GM18505 (cell line): ENCODE measurements at regions not wholly inside any gene's neighbourhood (a gene's known extent, or its start where the extent isn't known, plus 50 kb on each side); places are given as distances from the start of the nearest gene placed in this dataset.

Experiments
- ATAC-seq: cut with Tn5 transposase; IDR thresholded peaks from one replicate; pipeline ENCODE4 v1.9.1; 2021; ENCODE audit not compliant: unreplicated experiment
- POLR2A ChIP-seq: IDR thresholded peaks from 4 replicates; pipeline ENCODE4 v1.6.1; 2011; ENCODE audit warnings: borderline replicate concordance; ENCODE audit not compliant: insufficient read depth, insufficient read length; ENCODE audit errors: extremely low read depth

DNA sequence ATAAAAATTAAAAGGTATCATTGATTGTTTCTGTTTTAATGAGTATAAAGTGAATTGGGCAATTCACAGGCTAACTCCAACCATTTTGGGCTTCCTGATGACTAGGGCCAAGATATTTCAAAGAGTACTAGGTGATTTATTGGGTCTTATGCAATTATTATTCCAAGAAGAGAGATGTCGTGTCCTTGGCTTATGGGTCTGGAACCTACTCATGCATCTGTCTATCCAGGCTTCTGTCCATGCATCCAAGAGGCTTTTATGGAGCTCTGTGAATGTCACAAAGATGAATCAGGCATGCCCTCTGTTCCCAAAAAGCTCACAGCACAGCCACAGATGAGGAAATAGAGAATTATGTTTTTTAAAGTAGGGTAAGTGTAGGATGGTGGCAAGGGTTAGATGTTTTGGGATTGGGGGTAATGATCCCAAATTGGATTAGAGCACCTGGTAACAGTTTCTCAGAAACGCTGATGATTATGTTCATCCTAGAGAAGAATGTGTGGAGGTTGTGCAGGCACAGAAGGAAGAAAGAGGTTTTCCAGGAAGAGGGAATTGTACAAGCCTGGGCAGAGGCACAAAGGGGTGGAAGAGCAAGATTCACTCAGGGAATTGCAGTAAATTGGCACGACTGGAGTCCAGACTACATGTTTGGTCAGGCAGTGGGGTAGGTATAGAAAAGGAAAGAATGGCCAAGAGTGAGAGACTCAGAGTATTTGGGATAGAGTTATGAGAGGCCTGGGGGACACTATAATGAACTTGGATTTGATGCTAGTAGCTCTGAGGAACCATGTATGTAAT lies 83.0 kb upstream of the TNC start:
- ATAC-seq: no peak
- no peak for TF ChIP-seq POLR2A

DNA sequence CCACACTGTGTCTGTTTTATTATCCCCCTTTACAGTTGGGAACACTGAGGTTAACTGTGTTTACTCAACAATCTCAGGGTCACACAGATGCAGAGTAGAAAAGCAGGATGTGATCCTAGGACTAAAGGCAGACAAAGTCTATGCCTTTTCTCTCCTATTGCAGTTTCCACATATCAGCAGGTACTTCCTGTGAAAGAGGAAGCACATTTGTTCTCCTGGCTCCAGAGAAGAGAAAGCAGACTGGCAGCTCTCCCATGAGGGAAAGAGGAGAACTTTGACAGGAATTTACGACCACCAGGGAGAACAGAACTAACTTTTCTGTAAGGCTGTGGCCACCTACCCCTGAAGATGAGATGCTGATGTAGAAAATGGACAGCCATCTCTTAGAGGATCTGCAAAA lies 84.2 kb upstream of the TNC start:
- no peak for ATAC-seq
- TF ChIP-seq POLR2A: no peak

DNA sequence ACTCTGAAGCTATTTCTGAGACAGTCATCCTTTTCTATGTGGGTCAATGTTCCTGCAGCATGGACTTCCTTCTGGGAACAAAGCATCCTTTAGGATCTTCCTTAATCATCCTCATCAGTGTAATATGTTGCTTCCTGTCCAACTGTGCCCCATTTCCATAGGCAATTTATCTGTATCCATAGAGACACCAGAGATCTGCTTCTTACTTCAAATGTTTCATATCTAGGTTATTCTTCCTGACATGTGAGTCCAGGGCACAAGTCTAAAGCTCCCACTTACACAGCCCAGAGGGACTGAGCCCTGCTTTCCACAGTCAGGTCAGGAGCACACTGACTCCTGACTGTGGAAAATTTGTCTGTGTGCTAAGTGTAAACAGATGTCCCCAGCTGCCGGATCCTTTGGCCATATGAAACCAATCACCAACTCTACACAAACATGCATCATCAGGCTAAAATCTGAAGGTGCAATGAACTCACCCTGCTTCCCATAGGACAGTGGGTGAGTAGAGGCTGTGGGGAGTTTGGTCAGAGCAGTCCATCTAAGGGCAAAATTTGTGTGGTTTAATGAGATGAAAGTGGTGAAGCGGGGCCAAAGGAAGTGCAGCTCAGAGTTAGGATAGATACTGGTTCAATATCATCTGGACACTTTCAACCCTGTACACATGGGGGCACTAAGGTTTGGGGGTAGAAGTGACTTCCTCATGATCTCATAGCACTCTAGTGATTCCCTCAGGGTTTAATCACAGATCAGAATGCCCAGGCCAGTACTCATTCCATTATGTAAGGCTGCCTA lies 85.2 kb upstream of the TNC start:
- ATAC-seq: no peak
- no peak for TF ChIP-seq POLR2A

DNA sequence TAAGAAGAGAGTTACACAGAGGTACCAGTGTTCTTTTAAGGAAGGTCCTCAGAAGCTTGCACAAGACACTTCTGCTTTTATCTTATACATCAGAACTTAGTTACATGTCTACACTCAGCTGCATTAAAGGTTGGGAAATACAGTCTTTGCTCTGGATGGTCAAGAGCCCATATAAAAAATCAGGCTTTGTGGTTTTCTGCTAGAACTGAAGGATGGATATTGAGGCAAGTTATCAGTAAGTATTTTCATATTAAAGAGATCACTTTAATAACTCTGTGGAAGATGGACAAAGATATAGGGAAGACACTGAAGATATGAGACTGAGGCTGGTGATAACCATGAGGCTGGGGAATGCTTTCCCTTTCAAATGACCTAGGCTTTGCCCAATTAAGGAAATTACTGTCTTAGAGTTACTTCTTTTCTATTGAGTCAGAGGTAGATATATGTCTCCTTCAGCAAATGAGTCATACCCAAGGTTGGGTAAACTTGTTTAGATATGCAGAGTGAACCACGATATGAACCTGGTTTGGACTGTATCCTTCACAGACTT lies 87.0 kb upstream of the TNC start:
- peak; percentile 39 for ATAC-seq
- TF ChIP-seq POLR2A: no peak

DNA sequence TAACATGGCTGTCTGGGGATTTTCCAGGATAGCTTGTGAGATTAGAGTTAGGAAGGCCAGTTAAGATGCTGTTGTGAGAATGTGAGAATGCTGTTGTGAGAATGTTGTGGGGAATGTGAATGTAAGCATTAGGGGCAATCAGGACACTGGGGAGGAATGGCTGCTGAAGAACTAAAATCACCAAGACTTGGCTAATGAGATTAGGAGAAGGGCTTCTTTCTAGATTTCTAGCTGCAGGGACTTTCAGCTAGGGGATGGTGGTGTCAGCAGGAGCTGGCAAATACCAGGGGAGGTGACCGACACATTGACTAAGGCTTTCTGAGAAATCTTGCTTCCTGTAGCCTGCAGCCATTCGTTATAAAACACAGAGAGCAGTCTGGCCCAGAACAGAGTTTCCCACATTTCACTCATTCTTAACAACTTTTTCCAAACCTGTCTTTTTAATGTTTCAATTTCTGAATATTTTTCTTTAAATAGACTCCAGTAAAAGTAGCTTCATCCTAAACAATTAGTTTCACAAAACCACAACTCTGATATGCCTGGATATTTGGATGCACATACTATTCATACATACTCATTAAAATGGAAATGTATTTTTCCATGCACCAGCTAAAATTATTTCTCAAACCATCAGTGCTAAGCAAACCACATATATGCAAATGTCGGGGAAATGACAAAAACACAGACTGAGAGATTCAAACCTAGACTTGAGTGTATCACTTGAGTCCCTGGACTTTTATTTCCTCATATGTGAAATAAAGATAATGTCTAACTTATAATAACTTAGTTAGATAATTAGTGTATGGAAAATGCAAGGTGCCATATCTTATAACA lies 89.3 kb upstream of the TNC start:
- peak; percentile 39 for ATAC-seq
- TF ChIP-seq POLR2A: no peak

DNA sequence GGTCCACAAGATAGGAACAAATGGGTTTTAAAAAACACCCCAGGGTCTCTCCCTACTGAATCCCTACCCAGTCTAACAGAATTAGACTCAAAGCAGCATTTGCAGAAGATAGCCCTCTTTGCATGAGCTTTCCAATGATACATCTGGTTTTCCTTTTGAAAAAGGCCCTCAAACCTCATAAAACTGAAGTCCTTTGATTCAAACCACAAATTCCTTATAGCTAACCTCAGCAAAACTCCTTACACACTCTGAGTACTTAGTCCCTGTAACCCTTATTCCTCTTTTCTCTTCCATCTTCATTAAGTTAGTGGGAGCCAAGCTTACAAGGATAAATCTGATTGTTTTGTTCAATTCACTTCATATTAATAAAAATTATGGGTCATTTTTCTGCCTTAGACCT lies 90.5 kb upstream of the TNC start:
- no peak for TF ChIP-seq POLR2A

DNA sequence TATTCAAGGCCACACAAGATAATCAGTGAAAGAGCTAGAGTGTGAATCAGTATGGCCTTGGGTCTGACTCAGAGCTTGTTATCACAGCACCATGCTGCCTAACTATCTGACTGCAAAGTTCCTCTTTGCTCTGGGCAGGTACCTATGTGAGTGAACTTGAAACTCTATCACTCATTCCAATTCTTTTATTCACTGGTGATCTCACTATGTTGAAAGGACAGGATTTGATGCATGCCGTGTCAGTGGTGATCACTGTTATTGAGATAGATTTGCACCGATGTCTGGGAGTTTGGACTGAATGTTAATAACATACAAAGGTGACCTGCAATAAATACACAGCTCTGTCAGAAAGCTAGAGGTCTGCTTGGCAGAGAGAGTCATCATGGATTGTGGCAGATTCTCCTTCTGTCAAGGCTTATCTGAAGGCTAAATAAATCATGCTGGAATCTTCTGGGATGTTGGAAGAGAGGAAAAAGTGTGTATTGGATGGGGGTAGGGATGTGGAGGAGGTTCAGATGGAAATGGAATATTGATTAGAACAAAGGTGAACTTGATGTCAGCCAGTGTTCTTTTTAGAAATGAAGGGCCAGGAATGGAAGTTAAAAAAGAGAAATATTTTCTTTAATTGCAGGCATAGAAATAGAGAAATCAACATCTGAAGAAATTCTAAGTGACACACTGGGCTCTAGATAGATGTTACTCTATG lies 91.8 kb upstream of the TNC start:
- no peak for TF ChIP-seq POLR2A
- ATAC-seq: peak; percentile 58

More for the DNA sequence above, 90.5 kb upstream of the TNC start:
- ATAC-seq: no peak

DNA sequence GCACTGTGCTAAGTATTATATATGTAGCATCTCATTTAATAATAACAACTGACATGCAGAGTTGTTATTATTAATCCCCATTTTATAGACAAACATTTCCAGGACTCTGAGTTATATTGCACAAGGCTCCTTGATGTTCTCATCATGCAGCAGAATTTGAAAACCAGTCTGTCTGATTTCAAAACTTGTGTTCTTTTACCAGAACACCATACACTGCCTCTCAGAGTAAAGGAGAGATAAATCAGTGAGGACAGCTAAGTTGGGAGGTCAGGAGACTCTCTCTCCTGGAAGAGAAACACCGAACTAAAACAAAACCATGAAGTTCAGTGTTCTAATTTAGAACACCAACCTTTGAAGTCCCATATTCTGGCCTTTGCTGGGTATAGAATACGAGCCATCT lies 92.7 kb upstream of the TNC start:
- ATAC-seq: no peak
- no peak for TF ChIP-seq POLR2A

DNA sequence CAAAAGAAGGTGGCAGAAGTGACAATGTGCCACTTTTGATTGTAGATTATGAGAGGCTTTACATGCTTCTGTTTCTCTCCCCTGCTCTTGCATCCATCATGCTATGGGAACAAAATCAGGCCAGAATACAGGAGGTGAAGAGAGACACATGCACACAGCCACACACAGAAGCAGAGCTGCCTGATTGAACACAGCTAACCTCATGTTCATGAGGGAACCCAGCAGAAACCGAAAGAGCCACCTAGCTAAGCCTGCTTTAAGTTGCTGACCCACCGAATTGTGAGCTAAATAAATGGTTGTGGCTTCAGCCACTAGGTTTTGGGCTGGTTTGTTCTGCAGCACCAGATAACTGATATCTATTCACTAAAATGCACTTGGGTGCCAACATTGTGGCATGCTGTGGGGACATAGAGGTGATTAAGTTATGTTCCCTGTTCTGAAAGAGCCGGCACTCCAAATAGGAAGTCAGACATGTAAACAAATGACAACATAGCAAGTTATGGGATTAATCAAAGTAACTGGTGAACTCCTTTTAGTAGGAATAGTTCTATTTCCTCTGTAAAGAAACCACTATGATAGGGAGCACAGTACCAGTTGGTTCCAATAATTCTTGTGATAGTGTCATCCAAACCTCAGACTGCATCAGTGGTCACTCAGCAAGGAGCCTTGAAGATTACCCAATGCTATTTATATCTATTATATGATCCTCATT lies 93.6 kb upstream of the TNC start:
- TF ChIP-seq POLR2A: peak; percentile 46
- peak; percentile 57 for ATAC-seq

DNA sequence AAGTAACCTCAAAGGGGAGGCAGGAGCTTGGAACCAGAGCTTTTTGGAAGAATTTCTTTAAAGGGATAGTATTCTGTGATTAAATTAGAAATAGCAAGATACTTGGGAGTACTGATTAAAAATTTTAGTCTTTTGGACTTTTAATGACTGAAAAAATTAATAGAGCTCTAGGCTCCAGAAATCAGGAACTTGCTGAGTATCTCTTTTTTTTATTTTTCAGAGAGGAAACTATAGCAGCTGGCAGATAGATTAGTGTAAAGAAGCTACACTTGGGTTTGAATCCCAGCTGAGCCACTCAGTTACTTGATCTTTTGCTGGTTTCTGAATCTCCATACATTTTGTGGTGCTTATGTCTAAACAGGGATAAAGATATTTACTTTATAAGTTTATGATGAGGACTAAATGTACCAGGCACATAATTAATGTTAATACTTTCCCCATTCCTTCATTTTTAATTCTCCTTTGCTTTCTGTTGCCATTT lies 94.2 kb upstream of the TNC start:
- no peak for TF ChIP-seq POLR2A
- no peak for ATAC-seq

DNA sequence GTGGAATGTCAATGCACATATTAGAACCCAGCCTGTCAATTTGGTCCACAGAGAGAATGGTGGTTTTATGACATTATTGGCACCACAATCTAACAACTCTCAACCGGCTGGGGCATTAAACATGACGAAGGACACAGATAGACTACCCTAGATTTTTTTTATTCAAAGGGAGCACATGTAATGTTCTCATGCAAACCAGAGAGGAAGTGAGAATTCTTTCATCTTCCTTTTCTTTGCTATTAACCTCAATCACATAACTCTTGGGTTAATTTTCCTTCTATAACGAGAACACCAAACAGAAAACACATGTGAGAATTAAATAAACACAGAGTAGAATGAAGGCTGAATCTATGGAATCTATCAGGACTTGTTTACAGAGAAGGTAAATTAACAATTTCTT lies 94.9 kb upstream of the TNC start:
- TF ChIP-seq POLR2A: no peak
- ATAC-seq: no peak

DNA sequence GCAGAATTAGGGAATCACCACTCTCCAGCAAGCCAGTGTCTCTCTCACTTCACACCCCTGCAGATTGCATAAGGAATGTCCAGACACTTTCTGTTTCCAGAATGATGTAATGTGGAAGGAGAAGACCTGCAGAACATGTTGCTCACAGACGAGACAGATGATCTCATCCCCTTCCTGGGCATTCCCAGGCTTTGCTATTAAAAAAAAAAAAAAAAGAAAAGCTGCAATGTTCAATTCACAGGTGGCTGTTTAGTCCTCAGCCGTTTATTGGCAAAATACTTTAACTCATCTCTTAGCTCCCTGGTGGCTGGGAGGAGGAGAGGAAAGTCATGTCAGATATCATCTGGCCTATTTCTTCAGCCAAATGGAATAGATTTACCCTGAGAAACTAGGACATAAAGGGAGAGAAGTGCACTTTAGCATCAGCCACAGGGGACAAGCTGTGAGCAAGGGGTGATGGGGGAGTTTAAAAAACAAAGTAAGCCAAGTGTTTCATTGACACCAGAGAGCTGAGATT lies 95.9 kb upstream of the TNC start:
- no peak for ATAC-seq
- TF ChIP-seq POLR2A: no peak
